SK-N-SH (cell line): ENCODE measurements at regions not wholly inside any gene's neighbourhood (a gene's known extent, or its start where the extent isn't known, plus 50 kb on each side); places are given as distances from the start of the nearest gene placed in this dataset.

Experiments
- CTCF ChIA-PET: fragments of 300-600, 350-600 bp; formaldehyde crosslinking; extraction: SDS; loops from one replicate; lab custom pipeline; 2021; lab: Yijun Ruan, JAX
- POLR2A ChIA-PET: fragments of 350-600 bp; sonication (Branson Sonifier 250); formaldehyde crosslinking; extraction: SDS; loops from one replicate; lab custom pipeline; 2020; ENCODE audit warnings: antibody characterized with exemption, inconsistent platforms; lab: Yijun Ruan, JAX
- DNase-seq: peaks from one replicate; pipeline ENCODE4 v3.0.0; 2012
- H2AFZ ChIP-seq: fragments of 200-600 bp; sonication (generic); 2 replicates; pipeline ENCODE4 v1.8.1; 2016; ENCODE audit warnings: antibody characterized with exemption, mild to moderate bottlenecking, low read depth
- H3F3A ChIP-seq: fragments of 200-600 bp; sonication (generic); replicated peaks from 2 replicates; pipeline ENCODE3; 2016; ENCODE audit warnings: antibody characterized with exemption, mild to moderate bottlenecking; ENCODE audit not compliant: insufficient read depth
- H3K27ac ChIP-seq, 2 experiments: fragments of 200-500 bp in 1 of 2; fragments of 200-600 bp in 1 of 2; sonication (Bioruptor generic) in 1 of 2; sonication (generic), shearing (Covaris generic) in 1 of 2; 2 replicates each; pipeline versions ENCODE4 v1.5.1 to v1.6.1; 2014 to 2016; ENCODE audit warnings: low read depth in 2 of 2, inconsistent platforms in 1 of 2, low read length in 1 of 2, mild to moderate bottlenecking in 1 of 2, mixed read lengths in 1 of 2
- H3K27me3 ChIP-seq: fragments of 200-600 bp; sonication (generic), shearing (Covaris generic); 2 replicates; pipeline ENCODE4 v1.6.1; 2016; ENCODE audit warnings: mixed run types; ENCODE audit not compliant: insufficient read depth
- H3K36me3 ChIP-seq, 2 experiments: fragments of 200-500 bp in 1 of 2; fragments of 200-600 bp in 1 of 2; sonication (Bioruptor generic) in 1 of 2; sonication (generic) in 1 of 2; replicated peaks in 1 of 2; 2 replicates each; pipeline versions ENCODE3 to v1.5.1; 2014 to 2016; ENCODE audit warnings: low read length in 1 of 2, mild to moderate bottlenecking in 1 of 2; ENCODE audit not compliant: insufficient read depth in 2 of 2, control insufficient read depth in 1 of 2
- H3K4me1 ChIP-seq, 2 experiments: fragments of 200-500 bp in 1 of 2; fragments of 200-600 bp in 1 of 2; sonication (Bioruptor generic) in 1 of 2; sonication (generic), shearing (Covaris generic) in 1 of 2; 2 replicates each; pipeline versions ENCODE4 v1.5.1 to v1.6.1; 2014 to 2016; ENCODE audit warnings: low read depth in 1 of 2, low read length in 1 of 2, mixed run types in 1 of 2; ENCODE audit not compliant: insufficient read depth in 2 of 2, control insufficient read depth in 1 of 2
- H3K4me2 ChIP-seq: fragments of 200-600 bp; sonication (generic), shearing (Covaris generic); 2 replicates; pipeline ENCODE4 v1.6.1; 2017; ENCODE audit warnings: mixed run types
- H3K4me3 ChIP-seq, 2 experiments: fragments of 200-500 bp in 1 of 2; fragments of 200-600 bp in 1 of 2; sonication (Bioruptor generic) in 1 of 2; sonication (generic), shearing (Covaris generic) in 1 of 2; 2 replicates each; pipeline versions ENCODE4 v1.5.1 to v1.8.1; 2014 to 2016; ENCODE audit warnings: low read depth in 2 of 2, inconsistent platforms in 1 of 2, low read length in 1 of 2, mild to moderate bottlenecking in 1 of 2, mixed read lengths in 1 of 2, moderate library complexity in 1 of 2
- H3K79me2 ChIP-seq: fragments of 200-600 bp; sonication (generic); 2 replicates; pipeline ENCODE4 v1.8.1; 2017; ENCODE audit warnings: mild to moderate bottlenecking; ENCODE audit not compliant: insufficient read depth
- H3K9ac ChIP-seq: fragments of 200-600 bp; sonication (generic); 2 replicates; pipeline ENCODE4 v1.6.1; 2017; ENCODE audit warnings: mixed run types
- H3K9me2 ChIP-seq: fragments of 200-600 bp; sonication (generic); 2 replicates; pipeline ENCODE4 v1.6.1; 2017; ENCODE audit warnings: mixed run types
- H3K9me3 ChIP-seq: fragments of 200-600 bp; sonication (generic); 2 replicates; pipeline ENCODE4 v1.6.1; 2017; ENCODE audit warnings: mixed run types, mild to moderate bottlenecking, moderate library complexity
- H4K20me1 ChIP-seq: fragments of 200-600 bp; sonication (generic); 2 replicates; pipeline ENCODE4 v1.6.1; 2017; ENCODE audit warnings: mild to moderate bottlenecking, mixed run types; ENCODE audit not compliant: insufficient read depth
- CTCF ChIP-seq: fragments of 200-600 bp; sonication (generic); IDR thresholded peaks from 2 replicates; pipeline ENCODE4 v1.6.1; 2017; ENCODE audit warnings: antibody characterized with exemption, mild to moderate bottlenecking, moderate library complexity
- ELF1 ChIP-seq: IDR thresholded peaks from 2 replicates; pipeline ENCODE4 v1.4.0; 2012
- EP300 ChIP-seq, 2 experiments: IDR thresholded peaks; 2 replicates each; pipeline versions ENCODE4 v1.4.0 to v1.6.1; 2012; ENCODE audit warnings: borderline replicate concordance in 1 of 2, low read depth in 1 of 2, low read length in 1 of 2
- EZH2phosphoT487 ChIP-seq: fragments of 200-600 bp; sonication (generic); IDR thresholded peaks from 2 replicates; pipeline ENCODE4 v1.6.1; 2017; ENCODE audit warnings: low read depth, mixed run types, mild to moderate bottlenecking, antibody characterized with exemption, moderate library complexity, borderline replicate concordance
- GABPA ChIP-seq: IDR thresholded peaks from 2 replicates; pipeline ENCODE4 v1.4.0; 2012; ENCODE audit warnings: low read depth, mild to moderate bottlenecking
- GATA2 ChIP-seq: sonication (generic); formaldehyde crosslinking; IDR thresholded peaks from 2 replicates; pipeline ENCODE4 v1.5.0; 2020; ENCODE audit warnings: mild to moderate bottlenecking, missing genetic modification reagents
- JUND ChIP-seq: IDR thresholded peaks from 2 replicates; pipeline ENCODE4 v1.4.0; 2012
- NFIC ChIP-seq: IDR thresholded peaks from 2 replicates; pipeline ENCODE4 v1.4.0; 2012; ENCODE audit warnings: borderline replicate concordance
- RAD21 ChIP-seq: IDR thresholded peaks from 2 replicates; pipeline ENCODE4 v1.6.1; 2012; ENCODE audit warnings: mild to moderate bottlenecking, low read length
- RCOR1 ChIP-seq: fragments of 150-350 bp; IDR thresholded peaks from 2 replicates; pipeline ENCODE4 v1.6.1; 2017; ENCODE audit warnings: antibody characterized with exemption, low read length
- REST ChIP-seq: IDR thresholded peaks from 2 replicates; pipeline ENCODE4 v1.6.1; 2012; ENCODE audit warnings: mild to moderate bottlenecking, low read depth, low read length, moderate library complexity
- RFX5 ChIP-seq: IDR thresholded peaks from 2 replicates; pipeline ENCODE4 v1.6.1; 2012; ENCODE audit warnings: mild to moderate bottlenecking, improper control_type of control experiment, low read length
- RXRA ChIP-seq: IDR thresholded peaks from 2 replicates; pipeline ENCODE4 v1.4.0; 2012; ENCODE audit warnings: low read depth, mild to moderate bottlenecking, borderline replicate concordance
- SIN3A ChIP-seq: IDR thresholded peaks from 2 replicates; pipeline ENCODE4 v1.6.1; 2012; ENCODE audit warnings: low read depth, mild to moderate bottlenecking, low read length, moderate library complexity, borderline replicate concordance
- TAF1 ChIP-seq: IDR thresholded peaks from 2 replicates; pipeline ENCODE4 v1.6.1; 2012; ENCODE audit warnings: low read depth, mild to moderate bottlenecking, low read length, moderate library complexity, borderline replicate concordance
- TCF12 ChIP-seq: IDR thresholded peaks from 2 replicates; pipeline ENCODE4 v1.4.0; 2012
- TEAD4 ChIP-seq: IDR thresholded peaks from 2 replicates; pipeline ENCODE4 v1.4.0; 2012; ENCODE audit warnings: mild to moderate bottlenecking, borderline replicate concordance; ENCODE audit not compliant: insufficient read depth
- YY1 ChIP-seq: IDR thresholded peaks from 2 replicates; pipeline ENCODE4 v1.4.0; 2012; ENCODE audit warnings: low read depth, mild to moderate bottlenecking
- ZBTB33 ChIP-seq: IDR thresholded peaks from 2 replicates; pipeline ENCODE4 v1.4.0; 2012; ENCODE audit warnings: low read depth, borderline replicate concordance
- WGBS: methylation state at CpG from one replicate; pipeline ENCODE4 v1.1.6; 2017; ENCODE audit warnings: low lambda C conversion rate; 5-methylcytosine and 5-hydroxymethylcytosine counted together

- TF ChIP-seq CTCF (no peak), NFIC (peak; percentile 64), TCF12 (peak; percentile 78), ELF1 (peak; percentile 42; the same call in 1 of the 2 replicates), YY1 (no peak), GATA2 (CRISPR knock-in tag) (no peak), GABPA (peak; percentile 11; the same call in 1 of the 2 replicates), TAF1 (peak; percentile 19; the same call in 1 of the 2 replicates), JUND (peak; percentile 66), RFX5 (no peak)
Observed at GRCh38 chr17:31787857-31788570, 71.0 kb downstream of the COPRS start (continued).

- no peaks in the 10 kb centered on the region for H3K9me2 ChIP-seq
- H3K4me3 ChIP-seq = no peak overlapping the region
- no peak overlapping the region for H2AFZ ChIP-seq
- no peak overlapping the region for H3K9ac ChIP-seq
- H3K36me3 ChIP-seq = no peaks in the 10 kb centered on the region
- no peaks in the 10 kb centered on the region for H3K9me3 ChIP-seq
- no peak for TF ChIP-seq EP300 (IDR thresholded peaks at IDR 0.05; ENCODE audit: borderline replicate concordance in 1 of 2, low read depth in 1 of 2, low read length in 1 of 2)
- no peak for TF ChIP-seq RXRA
- TF ChIP-seq YY1 = no peak
- TF ChIP-seq GATA2 (CRISPR knock-in tag) = no peak
- TF ChIP-seq CTCF = no peak
- no peak for TF ChIP-seq NFIC
- no peak for TF ChIP-seq SIN3A
- TF ChIP-seq TEAD4 = no peak
- no peak for TF ChIP-seq ZBTB33
- TF ChIP-seq EZH2phosphoT487 = no peak
- TF ChIP-seq REST = no peak
- no peak for TF ChIP-seq GABPA
- no peak for TF ChIP-seq RFX5
- TF ChIP-seq RCOR1 = no peak
- no peak for TF ChIP-seq RAD21
- no peak for DNase-seq
- no peaks in the 10 kb centered on the region for H4K20me1 ChIP-seq
- no peaks in the 10 kb centered on the region for H3K27me3 ChIP-seq
- H3K4me2 ChIP-seq = no peak overlapping the region
- ChIA-PET CTCF (interaction anchor here (1.0 kb wide), 1 partner anchor 56 kb away, joined by 3 read pairs; no protein-coding TSS in a partner anchor), POLR2A (no interaction called here)
- no peaks in the 10 kb centered on the region for H3F3A ChIP-seq
- no peaks in the 10 kb centered on the region for H3K79me2 ChIP-seq
- no peak overlapping the region for H3K27ac ChIP-seq
- 88% methylated on average over 7 of the region's 7 CpGs for WGBS
- peaks cover 0 to 4% of the 10 kb centered on the region in 2 experiments; a peak in 1 of 4 replicates for H3K4me1 ChIP-seq
Observed at GRCh38 chr17:31786796-31787481, 72.1 kb downstream of the COPRS start.
